NCI-H2171 (cell line): ENCODE measurements at regions not wholly inside any gene's neighbourhood (a gene's known extent, or its start where the extent isn't known, plus 50 kb on each side); places are given as distances from the start of the nearest gene placed in this dataset.
A peak's percentile ranks its signal among the peaks of the same experiment; 100 is the strongest.

Source experiments
- DNase-seq: peaks from one replicate; lab custom pipeline; 2025; lab: John Stamatoyannopoulos, UW

DNA sequence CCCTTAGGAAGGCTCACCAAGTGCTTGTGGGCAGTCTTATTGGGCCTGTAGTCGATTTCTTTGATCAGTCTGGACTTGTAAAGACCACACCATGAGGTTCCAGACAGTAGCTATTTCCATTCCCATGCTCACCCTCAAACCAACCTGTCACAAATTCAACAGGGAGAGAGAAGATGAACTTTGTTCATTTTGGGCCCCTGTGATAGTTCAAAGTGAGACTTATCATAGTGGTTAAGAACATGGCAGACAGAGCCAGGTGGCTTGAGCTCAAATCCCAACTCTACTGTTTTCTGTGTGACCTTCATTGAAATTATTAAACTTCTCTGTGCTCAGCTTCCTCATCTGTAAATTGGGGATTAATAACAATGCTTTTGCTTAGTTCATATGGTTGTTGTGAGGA, 53.9 kb upstream of the CTLA4 start:
- no peak for DNase-seq

- peak; percentile 58 for DNase-seq
Observed at GRCh38 chr2:203814661-203815540, 52.7 kb upstream of the CTLA4 start.

DNA sequence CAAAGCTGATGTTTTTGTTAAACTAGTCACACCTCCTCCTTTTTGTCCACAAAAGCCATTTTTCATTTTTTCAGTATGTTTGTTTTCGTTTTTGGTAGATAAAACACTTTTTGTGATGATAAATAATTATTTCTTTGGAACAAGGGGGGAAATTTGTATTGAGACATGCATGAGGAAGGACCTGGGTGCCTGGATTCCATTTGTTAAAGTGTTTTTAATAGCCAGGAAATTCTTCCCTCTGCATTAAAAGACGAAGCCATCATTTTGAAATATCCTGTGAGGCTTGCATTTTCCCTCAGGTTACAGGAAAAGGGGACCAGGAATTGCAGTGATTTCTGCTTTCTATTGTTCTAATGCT, 52.1 kb upstream of the CTLA4 start:
- DNase-seq, result no peak

DNA sequence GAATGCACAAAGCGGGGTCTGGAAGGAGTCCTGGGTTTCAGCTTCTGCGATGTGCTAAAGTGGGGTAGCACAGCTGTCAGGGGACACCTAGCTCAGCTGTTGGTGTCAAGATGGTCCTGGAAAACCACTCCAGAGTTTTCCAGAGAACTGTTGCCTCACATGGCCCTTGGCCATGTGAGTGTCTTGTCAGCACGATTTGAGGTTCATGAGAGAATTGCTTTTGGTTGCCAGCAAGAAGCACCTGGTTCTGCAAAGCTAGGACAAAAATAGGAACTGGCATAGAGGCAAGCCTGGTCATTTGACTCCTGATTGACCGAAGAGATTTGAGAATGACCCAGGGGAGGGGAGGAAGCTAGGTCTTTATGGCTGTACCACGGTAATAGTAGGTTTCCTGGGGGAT, 50.4 kb upstream of the CTLA4 start:
- DNase-seq, result no peak
